Memory B cell (primary cell): ENCODE measurements at regions not wholly inside any gene's neighbourhood (a gene's known extent, or its start where the extent isn't known, plus 50 kb on each side); places are given as distances from the start of the nearest gene placed in this dataset.
"Not testable (repeated sequence)": the region's sequence is repeated elsewhere in the genome, so short reads cannot be mapped to it uniquely, and the experiment has no call there.

ENCODE experiments used
- ATAC-seq: fragments of 150-1000 bp; cut with Tn5 transposase; 2 replicates; pipeline ENCODE4 v1.10.0; 2021; ENCODE audit warnings: low read depth, mild to moderate bottlenecking, moderate library complexity
- DNase-seq, 2 donors: peaks; one replicate each; pipeline ENCODE4 v3.0.0; 2022; ENCODE audit warnings: low spot score in 2 of 2
- H3K27ac Mint-ChIP-seq: one replicate; pipeline ENCODE4 v1.8.0; 2022; ENCODE audit warnings: mild to moderate bottlenecking, moderate library complexity, mixed read lengths
- H3K27me3 Mint-ChIP-seq: one replicate; pipeline ENCODE4 v1.8.0; 2022; ENCODE audit warnings: mixed read lengths
- H3K36me3 Mint-ChIP-seq: one replicate; pipeline ENCODE4 v1.8.0; 2022; ENCODE audit warnings: mild to moderate bottlenecking, mixed read lengths
- H3K4me1 Mint-ChIP-seq: one replicate; pipeline ENCODE4 v1.8.0; 2022; ENCODE audit warnings: mixed read lengths
- H3K4me3 Mint-ChIP-seq: one replicate; pipeline ENCODE4 v1.8.0; 2022; ENCODE audit warnings: mild to moderate bottlenecking, moderate library complexity, mixed read lengths
- H3K9me3 Mint-ChIP-seq: one replicate; pipeline ENCODE4 v1.8.0; 2022; ENCODE audit warnings: mixed read lengths

DNA sequence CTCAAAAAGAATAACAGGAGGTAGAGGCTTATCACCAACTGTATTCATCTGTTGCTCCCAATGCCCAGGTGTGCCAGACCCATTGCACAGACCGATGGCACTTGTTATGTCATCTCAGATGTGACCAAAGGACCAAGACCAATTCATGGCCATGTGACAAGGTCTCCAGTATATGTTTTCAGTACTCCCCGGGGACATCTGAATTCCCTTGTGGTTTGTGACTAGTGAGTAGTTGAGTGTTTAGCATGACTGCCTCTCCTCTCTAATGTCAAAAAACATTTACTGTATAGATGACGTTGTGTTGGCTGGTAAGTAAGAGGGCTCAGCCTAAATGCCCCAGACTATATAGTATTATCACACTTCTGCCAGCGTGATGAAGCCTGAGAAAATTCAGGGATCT, 202.1 kb upstream of the SMIM30 start:
- Mint-ChIP-seq H3K27me3 (peaks cover 1% of the 10 kb centered on the region), H3K4me1 (no peaks in the 10 kb centered on the region), H3K36me3 (no peaks in the 10 kb centered on the region), H3K27ac (no peak overlapping the region), H3K4me3 (no peak overlapping the region), H3K9me3 (peaks cover 2% of the 10 kb centered on the region)
- DNase-seq = no peak
- no peak for ATAC-seq

DNA sequence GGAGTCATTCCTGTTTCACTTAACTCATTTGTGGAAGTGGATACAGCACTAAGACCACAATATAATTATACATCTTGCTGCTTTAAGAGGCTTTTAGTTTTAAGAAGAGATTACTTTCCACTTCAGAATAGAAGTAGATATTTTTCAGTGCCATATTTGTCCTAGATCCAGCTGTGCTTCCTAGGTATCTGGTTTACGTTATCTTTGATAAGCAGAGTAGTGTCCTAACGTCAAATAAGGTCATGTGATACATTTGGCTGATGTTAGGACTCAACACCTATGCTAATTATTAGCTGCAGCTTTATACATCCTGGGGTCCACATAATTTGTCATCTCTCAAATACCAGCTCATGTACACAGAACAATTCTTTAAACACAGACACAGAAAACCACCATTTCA, 196.2 kb upstream of the SMIM30 start:
- H3K4me1 Mint-ChIP-seq = no peaks in the 10 kb centered on the region
- no peaks in the 10 kb centered on the region for H3K36me3 Mint-ChIP-seq
- no peak overlapping the region for H3K4me3 Mint-ChIP-seq
- ATAC-seq = no peak
- no peaks in the 10 kb centered on the region for H3K9me3 Mint-ChIP-seq
- H3K27ac Mint-ChIP-seq = no peak overlapping the region
- DNase-seq = no peak
- H3K27me3 Mint-ChIP-seq = peaks cover 2% of the 10 kb centered on the region

DNA sequence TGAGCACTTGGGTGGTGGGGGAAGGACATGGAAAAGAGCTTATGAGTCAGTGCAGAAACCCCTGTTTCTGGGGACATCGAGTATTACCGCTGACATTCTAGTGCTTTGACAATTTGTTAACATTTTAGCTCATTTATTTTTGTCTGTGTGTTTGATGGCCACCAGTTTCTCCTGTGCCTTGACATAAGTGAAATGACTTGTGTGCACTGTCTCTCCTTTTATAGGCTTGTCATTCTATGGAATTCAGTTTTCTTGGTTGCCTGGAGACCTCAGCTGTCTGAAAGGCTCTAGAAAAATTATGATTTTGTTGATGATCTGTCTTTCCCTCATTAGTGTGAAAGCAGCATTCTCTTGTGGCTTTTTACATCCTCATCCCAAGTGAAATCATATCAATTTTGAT, 190.0 kb upstream of the SMIM30 start:
- DNase-seq (no peak), ATAC-seq (no peak)
- Mint-ChIP-seq H3K36me3 (no peaks in the 10 kb centered on the region), H3K4me1 (no peaks in the 10 kb centered on the region), H3K27me3 (peaks cover 2% of the 10 kb centered on the region), H3K4me3 (no peak overlapping the region), H3K9me3 (peaks cover 7% of the 10 kb centered on the region), H3K27ac (no peak overlapping the region)

GRCh38 chr7:113307147-113307546, 188.8 kb upstream of the SMIM30 start:
- Mint-ChIP-seq H3K4me3 (no peak overlapping the region), H3K4me1 (no peaks in the 10 kb centered on the region), H3K36me3 (no peaks in the 10 kb centered on the region), H3K27ac (no peak overlapping the region), H3K9me3 (peaks cover 8% of the 10 kb centered on the region), H3K27me3 (peaks cover 2% of the 10 kb centered on the region)
- ATAC-seq (no peak), DNase-seq (no peak)

GRCh38 chr7:113306302-113306701, 187.9 kb upstream of the SMIM30 start:
- no peak overlapping the region for H3K27ac Mint-ChIP-seq
- no peaks in the 10 kb centered on the region for H3K36me3 Mint-ChIP-seq
- ATAC-seq = no peak
- H3K27me3 Mint-ChIP-seq = peaks cover 2% of the 10 kb centered on the region
- peaks cover 8% of the 10 kb centered on the region for H3K9me3 Mint-ChIP-seq
- H3K4me3 Mint-ChIP-seq = no peak overlapping the region
- no peaks in the 10 kb centered on the region for H3K4me1 Mint-ChIP-seq
- DNase-seq = no peak

DNA sequence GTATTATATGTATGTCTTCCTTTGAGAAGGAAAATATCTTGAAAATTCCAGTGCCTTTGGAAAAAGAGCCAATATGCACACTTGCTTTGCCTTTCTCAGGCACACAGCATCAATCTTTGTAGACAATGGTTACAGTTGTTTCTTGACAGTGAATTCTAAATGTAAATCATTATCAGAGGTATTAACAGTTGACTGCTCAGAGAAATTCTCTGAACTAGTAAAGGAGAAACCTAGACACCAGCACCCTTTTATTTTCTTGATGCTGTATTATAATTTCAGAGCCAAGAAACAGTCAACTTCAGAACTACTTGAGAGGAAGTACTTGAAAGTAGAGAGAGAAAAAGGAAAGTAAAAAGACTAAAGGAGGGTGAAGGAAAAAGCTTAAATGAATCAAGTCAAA, 185.8 kb upstream of the SMIM30 start:
- Mint-ChIP-seq H3K4me1 (no peaks in the 10 kb centered on the region), H3K27ac (no peak overlapping the region), H3K36me3 (no peaks in the 10 kb centered on the region), H3K9me3 (peaks cover 8% of the 10 kb centered on the region), H3K27me3 (no peaks in the 10 kb centered on the region), H3K4me3 (no peak overlapping the region)
- DNase-seq = no peak
- no peak for ATAC-seq

- H3K4me1 Mint-ChIP-seq, H3K27me3 Mint-ChIP-seq, DNase-seq, H3K9me3 Mint-ChIP-seq, H3K36me3 Mint-ChIP-seq, H3K4me3 Mint-ChIP-seq, ATAC-seq, H3K27ac Mint-ChIP-seq: not testable (repeated sequence)
These were observed 185.0 kb upstream of the SMIM30 start for GRCh38 chr7:113303388-113303787.

- ATAC-seq (no peak), DNase-seq (no peak)
- Mint-ChIP-seq H3K9me3 (peaks cover 6% of the 10 kb centered on the region), H3K27ac (no peak overlapping the region), H3K4me1 (no peaks in the 10 kb centered on the region), H3K36me3 (no peaks in the 10 kb centered on the region), H3K4me3 (no peak overlapping the region), H3K27me3 (no peaks in the 10 kb centered on the region)
These were observed 183.6 kb upstream of the SMIM30 start for GRCh38 chr7:113301983-113302382.

DNA sequence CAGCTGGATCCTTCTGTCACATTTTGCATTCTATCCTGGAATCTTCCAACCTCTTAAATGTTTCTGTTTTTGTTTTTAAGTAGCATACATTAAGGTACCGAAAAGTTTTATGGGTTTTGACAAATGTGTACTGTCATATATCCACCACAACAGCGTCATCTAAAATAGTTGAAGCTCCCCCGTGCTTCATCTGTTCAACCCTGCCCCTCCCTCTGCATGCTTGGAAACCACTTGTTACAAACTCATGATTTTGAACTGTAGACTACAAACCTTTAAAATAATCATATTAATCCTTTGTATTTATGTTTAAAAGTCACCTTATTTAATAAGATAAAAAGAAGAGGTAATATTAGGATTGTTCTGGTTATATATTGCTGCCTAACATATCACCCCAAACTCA, 182.8 kb upstream of the SMIM30 start:
- Mint-ChIP-seq H3K36me3 (no peaks in the 10 kb centered on the region), H3K27me3 (no peaks in the 10 kb centered on the region), H3K27ac (no peak overlapping the region), H3K4me1 (no peaks in the 10 kb centered on the region), H3K4me3 (no peak overlapping the region), H3K9me3 (peaks cover 4% of the 10 kb centered on the region)
- no peak for DNase-seq
- no peak for ATAC-seq

GRCh38 chr7:113299748-113300147, 181.4 kb upstream of the SMIM30 start:
- Mint-ChIP-seq H3K27me3 (peaks cover 3% of the 10 kb centered on the region), H3K4me1 (no peaks in the 10 kb centered on the region), H3K27ac (no peak overlapping the region), H3K4me3 (no peak overlapping the region), H3K9me3 (peaks cover 4% of the 10 kb centered on the region), H3K36me3 (no peaks in the 10 kb centered on the region)
- ATAC-seq (no peak), DNase-seq (no peak)

DNA sequence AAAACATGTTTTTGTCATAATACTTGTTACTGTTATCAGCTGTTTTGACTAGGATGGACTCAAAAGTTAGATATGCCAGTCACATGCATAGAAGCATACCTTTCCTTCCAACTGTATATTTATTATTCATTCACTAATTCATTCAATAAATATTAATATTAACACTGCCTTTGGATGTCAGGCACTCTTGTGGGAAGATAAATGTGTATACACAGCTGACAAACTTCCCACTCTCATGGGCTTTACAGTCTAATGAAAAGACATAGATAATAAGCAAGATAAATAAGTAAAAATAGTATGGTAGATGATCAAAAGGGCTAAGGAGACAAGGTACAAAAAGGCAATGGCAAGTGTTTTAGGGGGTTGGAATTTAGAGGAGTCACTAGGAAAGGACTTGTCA, 180.1 kb upstream of the SMIM30 start:
- Mint-ChIP-seq H3K36me3 (no peaks in the 10 kb centered on the region), H3K4me1 (no peaks in the 10 kb centered on the region), H3K4me3 (no peak overlapping the region), H3K27ac (no peak overlapping the region), H3K9me3 (peaks cover 2% of the 10 kb centered on the region), H3K27me3 (peaks cover 3% of the 10 kb centered on the region)
- DNase-seq (no peak), ATAC-seq (no peak)

- no peaks in the 10 kb centered on the region for H3K9me3 Mint-ChIP-seq
- no peak for DNase-seq
- H3K27me3 Mint-ChIP-seq = peaks cover 5% of the 10 kb centered on the region
- H3K4me1 Mint-ChIP-seq = no peaks in the 10 kb centered on the region
- ATAC-seq = no peak
- H3K4me3 Mint-ChIP-seq = no peak overlapping the region
- H3K36me3 Mint-ChIP-seq = no peaks in the 10 kb centered on the region
- H3K27ac Mint-ChIP-seq = no peak overlapping the region
These were observed 176.4 kb upstream of the SMIM30 start for GRCh38 chr7:113294750-113295149.

DNA sequence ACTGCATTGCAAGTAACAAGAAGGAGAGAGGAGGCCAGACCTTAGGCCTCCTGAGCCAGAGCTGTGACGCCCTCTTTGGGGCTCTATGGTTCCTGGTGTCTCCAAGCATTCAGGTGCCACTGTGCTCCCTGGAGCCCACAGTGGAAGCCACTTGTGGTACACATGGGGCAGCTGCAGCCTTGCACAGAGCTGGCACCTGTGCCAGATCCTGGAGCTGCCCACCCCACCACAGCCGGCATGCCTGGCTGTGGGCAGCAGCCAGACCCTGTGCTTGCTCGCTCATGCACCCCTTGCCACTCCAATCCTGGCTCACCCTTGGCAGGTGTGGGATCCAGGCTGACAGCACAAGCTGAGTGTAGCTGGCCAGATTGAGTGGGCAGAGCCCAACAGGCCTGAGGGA, 173.8 kb upstream of the SMIM30 start:
- Mint-ChIP-seq H3K4me1 (no peaks in the 10 kb centered on the region), H3K9me3 (no peaks in the 10 kb centered on the region), H3K27me3 (peaks cover 5% of the 10 kb centered on the region), H3K36me3 (no peaks in the 10 kb centered on the region), H3K27ac (no peak overlapping the region), H3K4me3 (no peak overlapping the region)
- no peak for DNase-seq
- ATAC-seq = no peak

DNA sequence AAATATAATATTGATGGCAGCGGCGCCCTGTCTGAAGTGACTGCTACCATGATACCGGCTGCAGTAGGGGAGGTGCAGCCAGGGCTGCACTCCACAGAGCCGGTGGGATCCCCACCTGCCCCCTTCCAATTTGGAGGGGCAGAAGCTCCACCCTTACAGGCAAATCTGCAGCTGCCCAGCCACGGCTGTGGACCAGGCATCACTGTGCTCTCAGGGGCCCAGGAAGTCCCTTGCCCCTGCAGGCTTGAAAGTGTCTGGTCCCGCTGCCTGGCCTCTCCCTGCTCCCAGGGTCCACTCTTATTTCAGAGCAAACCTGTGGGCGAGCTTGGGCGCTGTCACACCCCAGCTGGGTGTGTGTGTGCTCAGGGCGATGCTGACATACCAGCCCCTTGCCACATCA, 172.7 kb upstream of the SMIM30 start:
- H3K4me1 Mint-ChIP-seq = no peaks in the 10 kb centered on the region
- no peaks in the 10 kb centered on the region for H3K9me3 Mint-ChIP-seq
- H3K4me3 Mint-ChIP-seq = no peak overlapping the region
- DNase-seq = no peak
- H3K36me3 Mint-ChIP-seq = no peaks in the 10 kb centered on the region
- ATAC-seq = no peak
- no peak overlapping the region for H3K27ac Mint-ChIP-seq
- peaks cover 5% of the 10 kb centered on the region for H3K27me3 Mint-ChIP-seq

DNA sequence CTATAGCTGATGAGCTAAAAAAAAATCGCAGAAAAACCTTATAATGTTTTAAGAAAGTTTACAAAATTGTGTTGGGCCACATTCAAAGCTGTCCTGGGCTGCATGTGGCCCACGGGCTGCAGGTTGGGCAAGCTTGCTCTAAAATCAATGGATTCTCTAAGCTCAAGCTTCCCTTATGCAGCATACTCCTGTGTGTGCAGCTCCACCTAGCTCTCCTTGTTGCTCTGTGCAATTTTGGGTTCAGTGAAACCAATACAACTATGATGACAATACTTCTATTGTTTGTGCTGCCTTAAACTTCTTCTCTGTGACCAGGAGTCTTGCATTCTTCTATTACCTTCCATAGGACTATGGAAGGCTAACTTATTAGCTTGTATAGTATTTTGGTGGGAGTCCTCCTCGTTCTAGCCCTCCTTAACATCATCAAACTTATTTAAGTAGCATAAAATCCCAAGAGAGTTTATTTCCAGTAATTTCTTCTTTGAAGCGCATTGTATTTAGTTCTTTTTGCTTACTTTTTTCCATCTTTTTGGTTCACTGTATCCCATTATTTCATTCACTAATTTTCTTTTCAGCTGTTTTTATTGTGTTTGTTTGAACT, 170.9 kb upstream of the SMIM30 start:
- Mint-ChIP-seq H3K9me3 (no peaks in the 10 kb centered on the region), H3K4me1 (no peaks in the 10 kb centered on the region), H3K27ac (no peak overlapping the region), H3K27me3 (peaks cover 3% of the 10 kb centered on the region), H3K4me3 (no peak overlapping the region), H3K36me3 (no peaks in the 10 kb centered on the region)
- ATAC-seq (no peak), DNase-seq (no peak)
